C4-2B (cell line): ENCODE measurements at regions not wholly inside any gene's neighbourhood (a gene's known extent, or its start where the extent isn't known, plus 50 kb on each side); places are given as distances from the start of the nearest gene placed in this dataset.

ENCODE experiments used
- H3K27ac ChIP-seq: fragments of 450-650 bp; 2 replicates; pipeline ENCODE4 v1.5.1; 2017
- CTCF ChIP-seq: fragments of 450-650 bp; conservative IDR thresholded peaks from 2 replicates; pipeline ENCODE4 v1.5.1; 2017; ENCODE audit warnings: mild to moderate bottlenecking
- ZFX ChIP-seq: fragments of 450-650 bp; IDR thresholded peaks from 2 replicates; pipeline ENCODE4 v1.6.1; 2017

GRCh38 chr3:159771865-159772611 is 216.6 kb upstream of the IL12A start:
- TF ChIP-seq ZFX: no peak
- TF ChIP-seq CTCF: no peak
- H3K27ac ChIP-seq: no peak overlapping the region

DNA sequence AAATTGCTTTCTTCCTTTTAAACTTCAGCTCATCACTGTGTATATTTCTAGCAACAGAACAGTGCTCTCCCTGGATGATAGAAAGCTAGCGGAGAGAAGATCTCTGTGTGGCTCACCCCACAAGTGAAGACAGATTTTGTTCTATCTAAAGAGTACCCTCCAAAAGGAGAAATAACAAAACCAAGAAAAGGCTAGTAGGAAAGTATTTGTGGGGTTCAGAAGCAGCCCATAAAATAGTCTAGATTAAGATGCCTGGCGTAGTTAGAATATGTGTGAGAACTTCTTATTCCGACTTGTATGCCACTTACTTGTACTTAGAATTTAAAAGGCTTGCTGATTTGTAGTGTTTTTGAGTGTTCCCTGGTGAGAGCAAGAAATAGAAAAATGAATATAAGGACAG is 214.9 kb upstream of the IL12A start:
- TF ChIP-seq CTCF: no peak
- TF ChIP-seq ZFX: no peak
- H3K27ac ChIP-seq: no peak overlapping the region

GRCh38 chr3:159775372-159775961 is 213.2 kb upstream of the IL12A start:
- no peak for TF ChIP-seq ZFX
- TF ChIP-seq CTCF: no peak
- no peak overlapping the region for H3K27ac ChIP-seq

- no peak overlapping the region for H3K27ac ChIP-seq
- no peak for TF ChIP-seq CTCF
- TF ChIP-seq ZFX: no peak
Measured at GRCh38 chr3:159776779-159777178, 211.9 kb upstream of the IL12A start.

DNA sequence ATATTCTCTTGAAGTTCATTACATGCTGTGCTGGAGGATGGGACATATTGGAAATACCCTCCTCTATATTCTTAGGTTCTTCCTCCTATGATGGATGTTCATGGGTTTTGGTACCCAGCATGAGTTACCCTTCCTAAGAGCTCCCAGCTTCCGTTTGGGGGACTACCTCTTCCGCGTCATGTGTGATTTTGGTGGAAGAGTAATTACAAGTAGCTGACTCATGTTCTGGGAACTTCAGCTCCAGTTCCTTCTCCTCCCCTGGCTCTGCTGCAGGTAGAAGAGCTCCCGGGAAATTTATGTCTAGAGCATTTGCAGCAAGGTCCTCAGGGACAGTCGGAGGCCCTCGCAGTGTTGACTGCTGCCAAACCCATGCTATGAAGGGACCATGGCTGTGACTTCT is 208.8 kb upstream of the IL12A start:
- TF ChIP-seq CTCF: no peak
- TF ChIP-seq ZFX: no peak
- no peak overlapping the region for H3K27ac ChIP-seq

- no peak for TF ChIP-seq ZFX
- peak; percentile 56 for TF ChIP-seq CTCF
- H3K27ac ChIP-seq: no peak overlapping the region
Measured at GRCh38 chr3:159781867-159782266, 206.8 kb upstream of the IL12A start.

GRCh38 chr3:159782724-159783421 is 205.8 kb upstream of the IL12A start:
- no peak for TF ChIP-seq CTCF
- no peak for TF ChIP-seq ZFX
- H3K27ac ChIP-seq: no peak overlapping the region
